Medulla oblongata (tissue), 1 donor: ENCODE measurements at regions not wholly inside any gene's neighbourhood (a gene's known extent, or its start where the extent isn't known, plus 50 kb on each side); places are given as distances from the start of the nearest gene placed in this dataset.

ENCODE experiments used
- DNase-seq: peaks from one replicate; pipeline ENCODE4 v3.0.0-alpha.2; 2015; ENCODE audit errors: extremely low spot score

DNA sequence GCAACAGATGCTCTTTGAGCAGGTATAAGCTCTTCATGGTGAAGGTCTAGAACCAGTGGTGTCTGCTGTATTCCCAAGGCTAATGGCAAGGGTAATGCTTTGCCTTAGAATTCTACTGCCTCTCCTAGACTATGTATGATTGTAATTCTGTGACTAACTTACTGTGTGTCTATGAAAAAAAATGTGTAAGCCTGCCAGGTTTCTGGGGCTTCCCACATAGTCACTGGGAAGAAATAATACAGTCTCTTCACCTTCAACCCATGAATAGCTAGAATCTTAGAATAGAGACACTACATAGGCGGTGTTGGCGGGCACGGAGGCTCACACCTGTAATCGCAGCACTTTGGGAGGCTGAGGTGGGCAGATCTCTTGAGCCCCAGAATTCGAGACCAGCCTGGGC, 84.1 kb downstream of the C11orf91 start:
- no peak for DNase-seq

DNA sequence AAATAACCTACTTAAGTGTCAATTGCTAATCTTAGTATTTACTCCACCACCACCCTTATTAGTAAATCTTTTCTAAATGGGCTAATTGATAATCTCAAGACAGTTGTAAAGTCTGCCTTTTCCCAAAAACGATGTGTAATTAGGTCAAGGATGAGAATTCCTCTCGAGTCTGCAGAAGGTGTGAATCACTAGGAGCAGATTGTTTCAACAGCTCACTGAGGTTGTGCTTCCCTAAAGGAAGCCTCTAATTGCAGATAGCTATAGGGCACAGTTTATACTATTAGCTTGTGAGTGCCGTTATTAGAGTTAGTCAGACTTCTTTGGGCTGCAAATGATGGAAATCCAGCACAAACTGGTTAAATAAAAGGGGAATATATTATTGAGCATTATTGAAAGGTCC, 84.9 kb downstream of the C11orf91 start:
- no peak for DNase-seq

DNA sequence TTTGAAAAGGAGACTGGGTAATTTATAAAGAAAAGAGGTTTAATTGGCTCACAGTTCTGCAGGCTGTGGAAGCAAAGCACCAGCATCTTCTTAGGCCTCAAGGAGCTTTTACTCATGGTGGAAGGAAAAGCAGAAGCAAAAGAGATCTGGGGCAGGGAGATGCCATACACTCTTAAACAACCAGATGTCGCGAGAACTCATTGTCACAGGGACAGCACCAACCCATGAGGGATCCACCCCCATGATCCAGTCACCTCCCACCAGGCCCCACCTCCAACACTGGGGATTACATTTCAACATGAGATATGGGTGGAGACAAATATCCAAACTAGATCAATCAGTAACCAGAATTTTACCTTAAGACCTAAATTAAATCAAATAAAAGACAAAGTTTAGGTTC, 87.2 kb downstream of the C11orf91 start:
- no peak for DNase-seq

DNA sequence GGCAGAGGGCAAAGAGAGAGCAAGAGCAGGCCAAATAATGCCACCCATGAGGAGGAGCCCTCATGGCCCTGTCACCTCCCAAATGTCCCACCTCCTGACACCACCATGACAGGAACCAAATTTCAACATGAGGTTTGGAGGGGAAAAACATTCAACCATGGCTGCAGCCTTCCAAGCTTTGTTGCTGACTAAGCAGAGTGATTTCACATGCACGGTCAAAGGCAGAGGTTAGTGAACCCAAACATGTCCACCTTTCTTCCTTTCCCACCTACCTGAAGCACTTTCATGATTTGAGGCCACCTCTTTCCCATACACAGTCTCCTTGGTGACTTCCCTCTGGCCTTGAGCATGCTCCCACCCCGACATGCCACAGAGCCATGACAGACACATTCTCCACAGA, 89.7 kb downstream of the C11orf91 start:
- no peak for DNase-seq

DNA sequence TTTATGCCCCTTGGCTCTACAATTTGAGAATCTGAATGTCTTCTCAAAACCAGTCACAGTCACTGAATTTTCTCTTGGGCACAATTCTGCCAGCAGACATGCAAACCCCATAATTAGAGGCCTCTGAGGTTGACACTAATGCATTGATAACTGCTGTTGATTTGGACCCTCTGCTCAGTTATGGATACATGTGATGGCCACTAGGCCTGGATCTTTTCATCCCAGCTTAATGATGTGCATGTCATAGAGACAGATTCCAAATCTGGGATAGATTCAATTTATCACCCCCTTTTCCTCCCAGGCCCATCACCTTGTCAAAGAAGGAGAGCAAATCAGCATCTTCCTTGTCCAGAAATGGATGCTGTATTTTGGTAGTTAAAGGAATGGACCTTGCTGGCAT, 92.2 kb downstream of the C11orf91 start:
- DNase-seq = no peak

DNA sequence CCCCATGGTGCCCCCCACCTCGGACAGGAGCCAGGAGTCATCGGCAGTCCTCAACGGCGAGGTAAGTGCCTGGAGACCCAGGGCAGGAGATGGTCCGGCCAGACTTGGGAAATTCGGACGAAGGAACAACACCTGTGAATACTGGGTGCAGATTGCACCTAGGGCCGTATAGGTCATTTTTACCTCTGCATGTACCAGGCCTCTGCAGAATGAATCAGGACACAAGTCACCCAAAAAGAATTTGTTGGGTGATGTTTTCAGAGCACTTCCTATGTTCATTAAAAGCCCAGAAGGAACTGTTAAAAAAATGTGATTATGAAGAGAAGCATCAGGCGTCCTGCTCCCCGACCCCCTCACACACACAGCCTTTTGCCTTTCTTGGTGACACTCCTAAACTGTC, 93.9 kb downstream of the C11orf91 start:
- DNase-seq = no peak

DNA sequence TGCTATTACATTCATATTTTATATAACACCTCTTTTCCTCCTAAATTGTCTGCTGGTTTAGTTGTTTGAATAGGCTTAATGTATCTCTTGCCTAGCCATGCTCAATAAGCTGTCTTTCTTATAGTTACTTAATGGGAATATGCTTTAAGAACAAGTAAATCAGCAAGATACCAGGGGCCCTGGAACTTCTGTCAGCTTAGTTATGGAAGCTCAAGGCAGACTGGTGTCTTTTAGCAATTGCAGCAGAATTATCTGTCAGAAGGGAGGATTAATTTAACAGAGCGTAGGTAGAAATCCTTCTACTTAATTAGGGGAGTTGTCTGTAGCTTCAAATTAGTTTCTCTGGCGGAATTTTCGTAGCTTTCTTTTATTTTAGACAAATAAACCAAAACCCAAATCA, 94.9 kb downstream of the C11orf91 start:
- DNase-seq = no peak

DNA sequence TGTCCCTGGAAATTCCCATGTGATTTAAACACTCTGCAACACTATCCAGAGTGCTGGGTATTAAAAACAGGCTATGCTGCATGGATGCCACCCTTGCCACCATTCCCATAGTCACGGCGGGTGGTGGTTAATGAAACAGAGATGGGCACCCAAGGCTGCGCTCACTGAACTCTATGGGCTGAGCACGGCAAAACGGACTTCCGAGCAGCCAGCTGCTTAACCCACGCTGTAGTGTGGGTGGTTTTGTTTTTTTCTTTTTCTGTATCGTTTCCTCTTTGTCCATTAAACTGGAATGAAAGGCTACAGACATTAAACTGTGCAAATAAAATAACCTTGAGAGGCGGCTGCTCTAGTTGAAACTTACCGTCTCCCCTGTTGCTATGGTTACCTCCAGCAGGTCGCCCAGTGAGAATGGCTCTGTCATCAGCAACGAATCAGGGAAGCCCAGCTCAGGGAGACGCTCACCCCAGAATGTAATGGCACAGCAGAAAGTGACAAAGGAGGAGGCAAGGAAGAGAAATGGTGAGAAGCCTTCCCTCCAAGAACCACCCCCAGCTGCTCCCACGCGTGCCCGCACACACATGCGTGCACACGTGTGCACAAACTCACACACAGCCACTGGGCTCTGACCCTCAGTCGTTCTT, 102.1 kb downstream of the C11orf91 start:
- DNase-seq = no peak

DNA sequence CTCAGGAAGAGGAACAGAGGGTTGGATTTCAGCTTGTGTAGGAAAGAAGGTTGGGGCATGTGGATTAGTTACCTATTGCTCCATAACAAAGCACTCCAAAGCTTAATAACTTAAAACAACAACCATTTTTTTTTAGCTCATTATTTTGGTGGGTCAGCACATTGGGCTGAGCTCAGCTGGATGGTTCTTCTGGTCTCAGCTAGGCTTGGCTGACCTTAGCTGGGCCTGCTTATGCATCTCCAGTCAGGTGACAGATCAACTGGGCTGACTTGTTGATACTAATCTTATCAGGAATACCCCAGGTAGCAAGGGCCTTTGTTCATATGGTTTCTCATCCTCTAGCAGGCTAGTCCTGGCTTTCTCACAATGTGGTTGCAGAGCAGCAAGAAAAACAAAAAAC, 106.4 kb downstream of the C11orf91 start:
- no peak for DNase-seq

DNA sequence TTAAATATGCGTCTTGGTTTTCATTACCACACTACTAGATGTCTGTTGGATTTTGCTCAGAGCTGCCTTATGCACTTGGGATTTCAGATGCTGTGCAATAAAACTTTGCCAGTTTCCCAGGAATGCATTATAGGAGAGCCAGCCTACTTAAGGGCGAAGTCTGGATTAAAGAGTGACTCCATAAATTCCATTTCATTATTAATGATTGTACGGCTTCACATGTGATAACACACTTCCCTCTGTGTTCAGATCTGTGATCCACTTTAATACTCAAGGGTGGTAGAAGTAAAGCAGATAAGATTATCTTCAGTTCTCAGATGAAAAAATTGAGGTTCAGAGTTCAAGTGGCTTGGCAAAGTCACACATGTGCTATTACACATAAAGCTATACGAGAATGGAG, 110.2 kb downstream of the C11orf91 start:
- no peak for DNase-seq

DNA sequence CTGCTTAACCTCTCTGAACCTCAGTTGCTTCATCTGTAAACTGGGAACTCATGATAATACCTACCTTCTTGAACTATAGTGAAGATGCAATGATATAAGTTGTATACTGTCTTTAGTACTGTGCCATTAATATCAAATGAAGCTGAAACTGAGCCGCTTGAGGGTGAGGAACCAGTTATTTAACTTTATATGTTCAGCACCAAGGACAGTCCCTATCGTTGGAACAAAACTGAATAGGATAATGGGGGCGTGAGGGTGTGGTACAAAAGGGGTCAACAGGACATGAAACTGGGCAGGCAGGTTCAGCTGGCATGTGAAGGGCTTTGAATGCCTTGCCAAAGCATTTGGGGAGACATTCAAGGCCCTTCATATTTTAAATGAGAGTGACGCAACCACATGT, 112.6 kb downstream of the C11orf91 start:
- no peak for DNase-seq

DNA sequence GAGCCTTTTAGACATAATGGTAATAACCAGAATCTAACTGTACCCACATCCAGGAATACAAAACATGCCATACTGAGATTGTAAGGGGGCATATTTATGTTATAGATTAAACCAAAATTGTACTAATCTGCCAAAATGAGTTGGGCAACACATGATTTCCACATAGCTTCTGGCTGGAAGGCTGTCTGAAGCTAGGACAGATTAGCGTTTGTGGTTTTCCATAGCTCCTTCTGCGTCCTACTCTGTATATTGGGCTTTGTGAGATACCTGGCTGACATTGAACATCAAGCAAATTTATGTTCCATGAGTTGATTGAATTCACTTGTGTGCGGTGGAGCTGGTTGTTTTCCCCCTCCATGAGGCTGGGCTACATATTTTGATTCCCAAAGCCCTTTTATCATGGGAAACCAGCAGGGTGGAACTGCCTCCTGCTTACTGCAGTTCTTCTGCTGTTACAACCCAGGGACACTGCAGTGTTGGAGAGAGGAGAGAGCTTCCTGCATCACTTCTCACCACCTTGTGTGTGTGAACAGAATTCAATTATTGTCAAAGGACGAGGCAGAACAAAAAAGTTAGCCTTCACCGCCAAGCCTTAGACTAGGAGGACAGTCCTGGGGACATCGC, 114.9 kb downstream of the C11orf91 start:
- no peak for DNase-seq

DNA sequence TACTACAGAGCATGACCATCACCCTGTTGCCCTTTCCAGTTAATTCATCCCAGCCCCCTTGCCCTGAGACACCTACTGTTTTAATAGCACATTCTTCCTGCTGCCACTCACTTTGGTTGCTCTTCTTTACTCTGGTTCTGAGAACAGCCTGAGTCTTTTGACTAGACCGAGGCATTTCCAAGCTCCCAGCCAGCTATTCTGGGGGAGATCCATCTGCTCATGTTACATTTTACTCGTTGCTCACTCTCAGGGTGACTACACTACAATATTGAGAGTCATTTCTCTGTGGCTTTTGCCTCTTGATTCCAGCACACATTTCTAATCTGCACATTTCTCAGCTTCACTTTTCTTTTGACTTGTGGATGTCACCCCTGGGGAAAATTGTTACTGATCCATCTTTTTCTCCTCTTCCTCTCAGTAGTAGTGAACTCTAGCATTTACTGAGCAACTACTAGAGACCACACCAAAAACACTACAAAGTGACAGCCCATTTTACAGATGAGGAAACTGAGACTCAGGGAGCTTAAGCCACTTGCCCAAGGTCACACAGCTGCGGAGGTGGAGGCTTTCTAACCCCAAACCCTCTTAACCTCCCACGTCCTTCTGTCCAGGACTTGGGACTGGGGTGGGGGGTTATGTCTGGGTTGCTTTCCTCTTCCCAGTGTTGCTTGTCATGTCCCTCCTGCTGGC, 117.8 kb downstream of the C11orf91 start:
- no peak for DNase-seq

DNA sequence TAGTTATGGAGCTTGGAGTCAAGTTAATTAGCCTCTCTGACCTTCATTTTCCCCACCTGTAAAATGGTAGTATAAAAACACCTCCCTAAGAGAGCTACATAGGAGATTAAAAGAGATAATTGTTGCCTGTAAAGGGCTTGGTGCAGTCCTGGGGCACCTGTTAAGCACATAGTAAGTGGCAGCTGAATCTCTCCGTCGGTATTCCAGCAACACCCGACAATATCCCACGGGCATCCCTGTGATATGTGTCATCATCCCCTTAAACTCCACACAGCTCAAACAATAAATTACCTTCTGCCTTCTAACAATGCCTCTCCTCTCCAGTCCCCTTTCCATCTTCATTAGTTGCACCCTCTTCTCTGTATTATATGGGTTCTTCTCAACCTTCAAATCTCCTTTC, 121.5 kb downstream of the C11orf91 start:
- no peak for DNase-seq

DNA sequence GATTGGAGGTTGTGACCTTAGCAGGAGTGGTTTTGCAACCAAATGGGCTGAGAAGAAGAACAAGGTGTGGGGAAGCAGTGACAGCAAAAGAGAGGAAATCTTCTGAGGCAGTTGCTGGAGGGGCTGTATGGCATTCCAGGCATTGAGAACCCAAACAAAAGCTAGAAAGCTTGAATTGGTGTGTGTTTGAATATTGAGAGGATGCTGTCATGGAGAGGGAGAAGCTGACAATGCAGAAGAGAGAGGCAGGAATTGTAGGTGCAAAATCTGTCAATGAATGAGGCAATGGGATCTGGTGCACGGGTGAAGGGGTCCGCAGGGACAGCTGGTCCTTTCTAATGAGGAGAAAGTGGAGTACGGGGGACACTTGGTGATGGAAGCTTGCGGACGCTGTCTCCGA, 123.4 kb downstream of the C11orf91 start:
- DNase-seq = no peak

DNA sequence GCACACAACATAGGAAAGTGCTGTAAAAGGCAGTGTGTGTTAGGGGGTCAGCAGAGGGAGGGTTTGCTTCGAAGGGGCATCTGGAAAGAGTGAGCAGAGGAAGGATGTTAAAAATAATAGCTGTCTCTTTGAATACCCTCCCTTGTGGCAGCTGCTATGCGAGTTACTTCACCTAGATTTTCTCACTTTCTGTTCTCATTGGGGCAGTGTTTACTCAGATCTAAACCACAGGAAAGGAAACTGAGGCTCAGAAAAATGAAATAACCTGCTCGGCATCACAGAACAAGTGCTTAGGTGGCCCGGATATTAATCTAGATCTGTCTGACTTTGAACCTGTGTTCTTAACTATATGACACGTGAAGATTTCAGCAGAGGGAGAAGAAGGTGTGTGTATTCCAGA, 125.3 kb downstream of the C11orf91 start:
- no peak for DNase-seq

DNA sequence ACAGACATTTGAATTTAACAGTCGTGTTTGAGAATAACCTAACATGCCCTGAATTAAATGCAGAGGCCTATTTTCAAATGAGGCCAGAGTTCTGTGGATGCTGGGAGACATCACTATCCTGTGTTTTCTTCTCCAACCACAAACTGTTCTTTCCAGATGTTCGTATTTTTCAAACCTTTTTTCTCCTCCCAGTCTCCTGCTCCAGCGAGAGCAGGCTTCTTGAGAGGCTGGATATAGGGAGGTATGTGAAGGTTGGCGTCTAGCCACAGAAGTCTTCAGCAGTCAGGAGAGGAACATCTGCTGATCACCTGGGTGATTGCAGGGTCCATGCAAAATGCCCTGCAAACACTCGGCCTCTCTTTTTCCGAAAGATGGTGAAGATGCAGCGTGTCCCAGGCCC, 126.3 kb downstream of the C11orf91 start:
- DNase-seq = no peak

DNA sequence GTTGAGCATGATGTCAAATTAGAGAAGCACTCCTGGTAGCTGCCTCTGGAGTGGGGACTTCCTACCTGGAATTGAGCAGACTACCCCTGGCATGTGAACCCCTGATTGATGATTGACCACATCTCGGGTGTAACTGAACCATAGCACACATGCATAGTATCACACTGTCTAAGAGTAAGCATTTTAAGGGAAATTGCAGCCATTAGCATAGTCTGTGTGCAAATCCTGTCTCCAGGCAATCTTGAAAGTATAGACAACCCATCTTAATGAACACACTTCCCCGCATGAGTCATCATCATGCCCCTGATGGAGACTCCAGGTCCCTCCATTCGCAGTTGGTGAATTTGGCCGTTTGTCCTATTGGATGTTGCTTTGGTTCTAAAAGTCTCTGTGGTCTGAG, 131.3 kb downstream of the C11orf91 start:
- DNase-seq = no peak

DNA sequence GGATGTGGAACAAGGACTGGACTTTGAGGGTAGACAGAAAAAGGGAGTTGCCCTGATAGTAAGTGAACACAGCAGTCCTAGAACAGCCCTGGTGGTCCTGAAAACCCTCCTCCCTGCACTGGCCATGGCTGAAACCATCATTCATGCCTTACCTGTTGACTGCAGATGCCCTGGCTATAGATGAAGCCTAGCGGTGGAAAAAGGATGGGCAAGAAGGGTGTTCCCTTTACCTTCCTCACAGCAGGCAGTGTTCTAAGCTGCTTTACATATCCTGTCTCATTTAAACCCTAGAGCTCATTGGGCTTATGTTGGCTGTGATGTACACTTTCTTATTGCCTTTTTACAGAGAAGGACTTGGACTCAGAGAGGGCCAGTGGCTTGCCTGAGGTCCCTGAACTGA, 133.6 kb downstream of the C11orf91 start:
- DNase-seq = no peak

DNA sequence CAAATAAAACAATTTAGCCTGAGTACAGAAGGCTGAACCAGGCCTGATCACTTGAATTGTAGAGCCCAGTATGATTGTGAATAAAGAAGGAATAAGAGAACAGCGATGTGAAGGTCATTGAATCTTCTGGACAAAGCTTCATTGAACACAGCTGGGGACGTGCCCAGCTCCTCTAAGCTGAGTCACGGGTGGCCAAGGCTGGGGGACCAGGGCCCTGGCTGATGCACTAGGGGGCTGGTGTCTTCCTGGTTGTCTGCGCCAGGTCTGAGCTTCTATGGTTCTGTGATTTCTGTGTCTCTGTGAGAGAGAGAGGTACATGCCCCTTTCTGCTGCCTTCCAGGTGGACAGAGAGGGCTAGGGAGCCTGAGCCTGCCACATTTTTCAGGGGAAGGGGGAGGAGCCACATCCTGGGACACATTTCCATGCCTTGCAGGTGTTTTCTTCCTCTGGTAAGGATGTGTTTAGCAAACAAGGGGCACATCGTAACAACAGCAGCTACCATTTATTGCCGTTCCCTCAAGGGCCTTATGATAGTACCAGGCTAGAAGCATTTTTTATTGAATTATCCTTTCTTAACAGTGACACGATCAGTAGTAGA, 135.7 kb downstream of the C11orf91 start:
- DNase-seq = peak; percentile 79

DNA sequence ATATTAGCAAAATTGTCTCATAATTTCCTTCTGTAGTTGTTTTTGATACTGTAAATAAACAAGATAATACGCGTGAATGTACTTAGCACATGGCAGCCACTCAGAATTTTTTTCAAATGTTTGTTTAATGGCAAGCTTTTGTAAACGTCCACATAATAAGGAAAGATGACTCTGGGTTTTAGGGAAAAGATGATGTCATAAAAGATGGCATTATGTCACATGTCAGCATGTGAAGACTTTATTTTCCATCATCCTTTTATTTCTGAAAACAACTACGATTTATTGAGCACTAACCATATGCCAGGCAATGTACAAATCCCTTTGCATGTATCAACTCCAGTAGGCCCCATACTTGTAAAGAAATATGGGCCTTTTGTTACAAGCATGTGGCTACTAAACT, 139.9 kb downstream of the C11orf91 start:
- DNase-seq = no peak

DNA sequence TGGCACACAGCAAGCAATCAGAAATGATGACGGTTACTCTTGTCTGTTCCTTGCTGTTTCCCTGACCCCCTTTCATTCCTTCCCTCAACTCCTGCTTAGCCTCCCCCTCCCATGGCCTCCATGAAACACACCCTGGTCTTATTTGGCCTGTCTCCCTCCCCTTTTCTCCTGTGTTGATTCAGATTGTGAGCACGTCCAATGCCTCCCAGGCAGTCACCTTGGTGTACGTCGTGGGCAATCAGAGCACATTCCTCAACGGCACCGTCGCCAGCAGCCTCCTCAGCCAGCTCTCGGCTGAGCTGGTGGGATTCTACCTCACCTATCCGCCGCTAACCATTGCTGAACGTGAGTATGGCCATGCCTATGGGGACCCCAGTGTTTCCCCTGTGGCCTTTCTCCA, 141.1 kb downstream of the C11orf91 start:
- DNase-seq = no peak

DNA sequence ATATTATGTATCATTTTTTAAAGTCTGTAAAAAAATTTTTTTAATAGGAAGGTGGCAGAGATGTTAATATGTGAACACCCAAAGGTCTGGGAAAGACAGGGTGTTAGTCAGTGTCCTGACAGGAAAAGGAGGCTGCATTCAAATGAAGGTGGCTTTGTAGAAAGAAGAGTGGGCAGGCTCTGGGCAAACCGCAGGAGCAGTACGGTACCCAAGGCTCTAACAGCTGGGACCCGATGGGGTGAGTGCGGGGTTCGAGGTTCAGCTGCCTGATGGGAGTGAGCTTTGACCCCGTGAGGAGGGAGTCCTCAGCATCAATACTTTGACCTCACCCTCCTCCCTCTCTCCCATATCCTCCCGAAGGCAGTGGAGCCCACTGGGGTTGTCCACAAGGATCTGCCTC, 142.5 kb downstream of the C11orf91 start:
- no peak for DNase-seq
